HCT116 (cell line): ENCODE measurements at regions not wholly inside any gene's neighbourhood (a gene's known extent, or its start where the extent isn't known, plus 50 kb on each side); places are given as distances from the start of the nearest gene placed in this dataset.

Experiments used
- ATAC-seq: fragments of 200-7000 bp; cut with Tn5 transposase; 2 replicates; pipeline ENCODE4 v1.9.1; 2020; ENCODE audit warnings: mild to moderate bottlenecking, moderate library complexity
- BruUV-seq: library from RNA; stranded (reverse); fragments of 400-500 nt; replicated peaks from 2 replicates; lab custom pipeline; 2021; lab: Mats Ljungman, UMichigan
- CTCF ChIA-PET: fragments of 300-600 bp; sonication (Branson Sonifier 250); formaldehyde crosslinking; loops from one replicate; lab custom pipeline; 2021; ENCODE audit warnings: antibody characterized with exemption; lab: Charles Lee
- POLR2A ChIA-PET: fragments of 300-600, 350-600 bp; sonication (Branson Sonifier 250); formaldehyde crosslinking; loops from one replicate; lab custom pipeline; 2021; ENCODE audit warnings: antibody characterized with exemption; lab: Charles Lee
- RAD21 ChIA-PET, 2 experiments: fragments of 300-600 bp; sonication (Branson Sonifier 250); formaldehyde crosslinking; loops; one replicate each; lab custom pipeline; 2023; ENCODE audit warnings: low total read pairs in 2 of 2; ENCODE audit not compliant: uncharacterized antibody in 2 of 2, unreplicated experiment in 2 of 2, low non-redundant PET in 1 of 2; lab: Charles Lee
- DNase-seq: peaks from one replicate; pipeline ENCODE4 v3.0.0-alpha.2; 2010; ENCODE audit warnings: low read depth, low spot score
- H2AFZ ChIP-seq: fragments of 200-600 bp; shearing (Covaris generic), sonication (generic); 2 replicates; pipeline ENCODE4 v1.6.1; 2017; ENCODE audit warnings: low read depth, mixed run types, mixed read lengths, antibody characterized with exemption, low read length; ENCODE audit not compliant: poor library complexity, severe bottlenecking
- H3K27ac ChIP-seq: 2 replicates; pipeline ENCODE4 v1.5.1; 2012; ENCODE audit warnings: low read depth, low read length
- H3K27me3 ChIP-seq: fragments of 200-600 bp; sonication (generic); 2 replicates; pipeline ENCODE4 v1.6.1; 2016; ENCODE audit warnings: mixed run types, low read length, mixed read lengths; ENCODE audit not compliant: insufficient read depth
- H3K36me3 ChIP-seq, 2 experiments: fragments of 200-500 bp in 1 of 2; fragments of 200-600 bp in 1 of 2; sonication (Bioruptor generic) in 1 of 2; sonication (generic) in 1 of 2; 2 replicates each; pipeline versions ENCODE4 v1.5.1 to v1.6.1; 2014 to 2016; ENCODE audit warnings: low read length in 2 of 2, inconsistent platforms in 1 of 2, mixed read lengths in 1 of 2, mixed run types in 1 of 2; ENCODE audit not compliant: insufficient read depth in 2 of 2, control insufficient read depth in 1 of 2
- H3K4me1 ChIP-seq, 2 experiments: fragments of 200-600 bp in 1 of 2; sonication (generic) in 1 of 2; 2 replicates each; pipeline versions ENCODE4 v1.5.1 to v1.6.1; 2012 to 2017; ENCODE audit warnings: low read length in 2 of 2, inconsistent platforms in 1 of 2, mild to moderate bottlenecking in 1 of 2, mixed read lengths in 1 of 2, mixed run types in 1 of 2, moderate library complexity in 1 of 2; ENCODE audit not compliant: insufficient read depth in 2 of 2, control insufficient read depth in 1 of 2
- H3K4me2 ChIP-seq: fragments of 200-600 bp; sonication (generic); 2 replicates; pipeline ENCODE4 v1.6.1; 2017; ENCODE audit warnings: mixed run types, low read length, mixed read lengths
- H3K4me3 ChIP-seq, 2 experiments: fragments of 200-600 bp in 1 of 2; sonication (generic) in 1 of 2; replicated peaks in 1 of 2; 2 replicates each; pipeline ENCODE4 v1.5.1; 2011 to 2016; ENCODE audit warnings: low read length in 2 of 2, control low read depth in 1 of 2, low read depth in 1 of 2, mild to moderate bottlenecking in 1 of 2, mixed read lengths in 1 of 2, mixed run types in 1 of 2
- H3K79me2 ChIP-seq: fragments of 200-600 bp; sonication (generic); 2 replicates; pipeline ENCODE4 v1.6.1; 2017; ENCODE audit warnings: mild to moderate bottlenecking, mixed run types, low read length, moderate library complexity, mixed read lengths; ENCODE audit not compliant: insufficient read depth
- H3K9ac ChIP-seq: fragments of 200-600 bp; sonication (generic); 2 replicates; pipeline ENCODE4 v1.6.1; 2016; ENCODE audit warnings: low read length, mixed read lengths
- H3K9me2 ChIP-seq: fragments of 200-600 bp; sonication (generic), shearing (Covaris generic); 2 replicates; pipeline ENCODE4 v1.6.1; 2017; ENCODE audit warnings: mixed run types, mild to moderate bottlenecking, moderate library complexity; ENCODE audit not compliant: insufficient read depth
- H3K9me3 ChIP-seq, 2 experiments: fragments of 200-500 bp in 1 of 2; fragments of 200-600 bp in 1 of 2; sonication (Bioruptor generic) in 1 of 2; sonication (generic) in 1 of 2; 2 replicates each; pipeline ENCODE4 v1.6.1; 2014 to 2017; ENCODE audit warnings: low read length in 2 of 2, mixed read lengths in 2 of 2, inconsistent platforms in 1 of 2, low read depth in 1 of 2, mild to moderate bottlenecking in 1 of 2, mixed run types in 1 of 2, moderate library complexity in 1 of 2; ENCODE audit not compliant: control insufficient read depth in 1 of 2, insufficient read depth in 1 of 2
- H4K20me1 ChIP-seq: fragments of 200-600 bp; sonication (generic), shearing (Covaris generic); 2 replicates; pipeline ENCODE4 v1.6.1; 2017; ENCODE audit warnings: mixed run types, mild to moderate bottlenecking, moderate library complexity; ENCODE audit not compliant: insufficient read depth
- ATF3 ChIP-seq: IDR thresholded peaks from 2 replicates; pipeline ENCODE4 v1.6.1; 2012
- ELF1 ChIP-seq: IDR thresholded peaks from 2 replicates; pipeline ENCODE4 v1.6.1; 2012; ENCODE audit warnings: low read depth, borderline replicate concordance
- EZH2 ChIP-seq: fragments of 200-600 bp; sonication (generic); IDR thresholded peaks from 2 replicates; pipeline ENCODE4 v1.6.1; 2017; ENCODE audit warnings: antibody characterized with exemption, mixed run types
- EZH2phosphoT487 ChIP-seq: fragments of 200-600 bp; IDR thresholded peaks from 2 replicates; pipeline ENCODE4 v1.6.1; 2018; ENCODE audit warnings: antibody characterized with exemption, borderline replicate concordance
- MAX ChIP-seq: IDR thresholded peaks from 2 replicates; pipeline ENCODE4 v1.6.1; 2012
- POLR2A ChIP-seq: IDR thresholded peaks from 2 replicates; pipeline ENCODE4 v1.7.0; 2011; ENCODE audit warnings: borderline replicate concordance; ENCODE audit not compliant: insufficient read depth, insufficient read length; ENCODE audit errors: extremely low read depth
- POLR2AphosphoS5 ChIP-seq: IDR thresholded peaks from 2 replicates; pipeline ENCODE4 v1.6.1; 2011; ENCODE audit warnings: mild to moderate bottlenecking, low read depth, low read length, moderate library complexity
- RAD21 ChIP-seq: IDR thresholded peaks from 2 replicates; pipeline ENCODE4 v1.6.1; 2012; ENCODE audit warnings: low read depth, mild to moderate bottlenecking
- REST ChIP-seq: IDR thresholded peaks from 2 replicates; pipeline ENCODE4 v1.6.1; 2012; ENCODE audit warnings: low read depth
- SIN3A ChIP-seq: IDR thresholded peaks from 2 replicates; pipeline ENCODE4 v1.6.1; 2012; ENCODE audit warnings: low read depth
- SP1 ChIP-seq: IDR thresholded peaks from 2 replicates; pipeline ENCODE4 v1.6.1; 2012; ENCODE audit warnings: low read depth
- SRF ChIP-seq: IDR thresholded peaks from 2 replicates; pipeline ENCODE4 v1.6.1; 2012; ENCODE audit warnings: low read depth
- TCF7L2 ChIP-seq: IDR thresholded peaks from 2 replicates; pipeline ENCODE4 v1.7.0; 2011; ENCODE audit warnings: borderline replicate concordance, inconsistent platforms; ENCODE audit not compliant: insufficient read depth, insufficient read length; ENCODE audit errors: extremely low read depth
- YY1 ChIP-seq: IDR thresholded peaks from 2 replicates; pipeline ENCODE4 v1.6.1; 2011; ENCODE audit warnings: low read length, low read depth, moderate library complexity, mild to moderate bottlenecking; ENCODE audit not compliant: insufficient replicate concordance; ENCODE audit errors: extremely low read depth
- ZBTB33 ChIP-seq: IDR thresholded peaks from 2 replicates; pipeline ENCODE4 v1.6.1; 2011; ENCODE audit warnings: mild to moderate bottlenecking, low read length, moderate library complexity; ENCODE audit not compliant: insufficient replicate concordance; ENCODE audit errors: extremely low read depth
- ZFX ChIP-seq: fragments of 450-650 bp; IDR thresholded peaks from 2 replicates; pipeline ENCODE4 v1.6.1; 2017
- ZNF274 ChIP-seq: fragments of 200-500 bp; sonication (Bioruptor generic); IDR thresholded peaks from 2 replicates; pipeline ENCODE4 v1.6.1; 2014; ENCODE audit warnings: mild to moderate bottlenecking, low read depth, low read length, inconsistent platforms
- intact Hi-C: fragments of 100-400 bp; cut with micrococcal nuclease; formaldehyde crosslinking; loops from 2 replicates; pipeline ENCODE4 v1.10.0; 2022

DNA sequence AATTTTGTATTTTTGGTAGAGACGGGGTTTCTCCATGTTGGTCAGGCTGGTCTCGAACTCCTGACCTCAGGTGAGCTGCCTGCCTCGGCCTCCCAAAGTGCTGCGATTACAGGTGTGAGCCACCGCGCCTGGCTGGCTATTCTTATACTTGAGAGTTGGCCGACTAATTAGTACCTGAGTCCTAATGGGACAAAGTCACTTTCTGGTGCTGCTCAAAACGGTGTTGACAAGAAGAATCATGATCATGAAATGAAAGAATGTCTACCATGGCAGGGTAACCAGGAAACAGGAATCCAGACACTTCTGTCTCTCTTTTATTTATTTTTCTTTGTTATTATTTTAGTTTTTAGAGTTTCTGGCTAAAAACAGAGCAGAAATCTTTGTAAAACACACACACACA, 54.7 kb upstream of the RAB6D start:
- Histone ChIP-seq H3K4me2 (no peak overlapping the region), H3K36me3 (no peaks in the 10 kb centered on the region), H3K27ac (no peak overlapping the region), H3K9me3 (no peaks in the 10 kb centered on the region), H3K4me3 (no peak overlapping the region)
- DNase-seq: no peak
- TF ChIP-seq ZFX (no peak), ELF1 (no peak), RAD21 (no peak), EZH2 (no peak), REST (no peak), MAX (no peak), SIN3A (no peak), POLR2AphosphoS5 (no peak), EZH2phosphoT487 (no peak), ZNF274 (no peak), ZBTB33 (no peak), POLR2A (no peak), YY1 (no peak), SP1 (no peak), SRF (no peak), TCF7L2 (no peak), ATF3 (no peak)
- TF ChIP-seq, all 23 proteins: peak for 0
- H3K9ac ChIP-seq: no peak overlapping the region
- H4K20me1 ChIP-seq: no peaks in the 10 kb centered on the region
- no TSS peak for BruUV-seq
- intact Hi-C loops: no loop called here
- ATAC-seq: no peak
- POLR2A ChIA-PET: no interaction called here
- CTCF ChIA-PET: no interaction called here
- no peak overlapping the region for H2AFZ ChIP-seq
- peaks cover 9% of the 10 kb centered on the region for H3K27me3 ChIP-seq
- RAD21 ChIA-PET: no interaction called here
- H3K9me2 ChIP-seq: no peaks in the 10 kb centered on the region
- H3K4me1 ChIP-seq: no peaks in the 10 kb centered on the region
- H3K79me2 ChIP-seq: no peaks in the 10 kb centered on the region
